GM12873 (cell line): ENCODE measurements at regions not wholly inside any gene's neighbourhood (a gene's known extent, or its start where the extent isn't known, plus 50 kb on each side); places are given as distances from the start of the nearest gene placed in this dataset.

Source experiments
- TF ChIP-seq, protein P1 (sequence below): IDR thresholded peaks from 2 replicates; pipeline ENCODE4 v1.5.1; 2012; ENCODE audit warnings: low read depth, mild to moderate bottlenecking, moderate library complexity, low read length, control low read depth; ENCODE audit not compliant: insufficient read depth; ENCODE audit errors: missing control alignments

DNA sequence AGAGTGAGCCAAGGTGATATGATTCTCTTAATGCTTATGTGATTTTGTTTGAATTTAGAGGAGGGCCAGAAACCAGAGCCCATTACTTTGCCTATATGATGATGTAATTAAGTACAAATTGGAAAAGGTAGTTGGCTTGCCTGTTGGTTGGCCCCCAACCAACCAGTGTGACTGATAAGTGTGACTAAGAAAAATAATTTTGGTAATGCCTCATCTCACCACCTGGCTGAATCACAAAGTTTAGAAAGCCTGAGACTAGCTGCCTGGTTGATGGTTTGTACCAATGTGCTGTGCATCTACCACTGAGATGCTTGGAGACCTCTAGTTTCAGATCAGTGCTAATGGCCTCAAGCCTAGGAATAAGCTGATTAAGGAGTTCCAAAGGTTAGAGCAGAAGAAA is 338.7 kb downstream of the CDH2 start:
- TF ChIP-seq, protein P1, sequence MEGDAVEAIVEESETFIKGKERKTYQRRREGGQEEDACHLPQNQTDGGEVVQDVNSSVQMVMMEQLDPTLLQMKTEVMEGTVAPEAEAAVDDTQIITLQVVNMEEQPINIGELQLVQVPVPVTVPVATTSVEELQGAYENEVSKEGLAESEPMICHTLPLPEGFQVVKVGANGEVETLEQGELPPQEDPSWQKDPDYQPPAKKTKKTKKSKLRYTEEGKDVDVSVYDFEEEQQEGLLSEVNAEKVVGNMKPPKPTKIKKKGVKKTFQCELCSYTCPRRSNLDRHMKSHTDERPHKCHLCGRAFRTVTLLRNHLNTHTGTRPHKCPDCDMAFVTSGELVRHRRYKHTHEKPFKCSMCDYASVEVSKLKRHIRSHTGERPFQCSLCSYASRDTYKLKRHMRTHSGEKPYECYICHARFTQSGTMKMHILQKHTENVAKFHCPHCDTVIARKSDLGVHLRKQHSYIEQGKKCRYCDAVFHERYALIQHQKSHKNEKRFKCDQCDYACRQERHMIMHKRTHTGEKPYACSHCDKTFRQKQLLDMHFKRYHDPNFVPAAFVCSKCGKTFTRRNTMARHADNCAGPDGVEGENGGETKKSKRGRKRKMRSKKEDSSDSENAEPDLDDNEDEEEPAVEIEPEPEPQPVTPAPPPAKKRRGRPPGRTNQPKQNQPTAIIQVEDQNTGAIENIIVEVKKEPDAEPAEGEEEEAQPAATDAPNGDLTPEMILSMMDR: no peak

DNA sequence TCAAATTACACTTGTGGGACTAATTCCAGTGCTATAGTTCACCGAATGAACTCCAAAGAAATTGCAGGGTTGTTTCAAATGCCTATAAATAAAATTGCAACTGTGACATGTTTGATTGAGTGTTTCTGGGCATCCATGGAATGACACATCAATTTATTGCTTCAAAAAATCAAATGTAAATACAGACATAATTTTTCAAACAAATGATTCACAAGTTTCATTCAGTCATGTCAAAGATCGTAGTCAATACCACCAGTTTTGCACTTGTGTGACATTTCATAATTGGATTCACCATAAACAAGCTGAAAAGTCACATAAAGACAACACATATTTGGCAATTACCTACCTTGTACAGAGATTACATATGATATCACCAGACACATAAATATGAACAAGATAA is 350.8 kb downstream of the CDH2 start:
- TF ChIP-seq, protein P1: no peak

DNA sequence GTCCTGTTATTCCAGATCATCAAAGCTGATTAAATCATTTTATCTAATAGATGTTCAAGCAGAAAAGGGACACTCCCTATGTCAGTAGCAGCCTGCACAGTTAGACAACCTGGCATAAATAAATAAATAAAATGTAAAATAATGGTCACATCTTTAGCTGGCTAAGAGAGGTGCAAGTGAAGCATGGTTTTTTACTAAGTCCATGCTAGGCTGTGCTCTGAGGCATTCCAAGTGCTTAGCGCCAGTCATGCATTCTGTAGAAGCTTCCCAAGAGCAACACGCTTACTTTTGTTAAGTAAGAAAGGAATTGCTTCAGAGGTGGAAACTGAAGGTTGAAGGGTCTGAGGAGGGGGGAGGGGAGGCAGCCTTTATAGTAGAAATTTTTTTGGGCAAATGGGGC is 351.2 kb downstream of the CDH2 start:
- TF ChIP-seq, protein P1: no peak

DNA sequence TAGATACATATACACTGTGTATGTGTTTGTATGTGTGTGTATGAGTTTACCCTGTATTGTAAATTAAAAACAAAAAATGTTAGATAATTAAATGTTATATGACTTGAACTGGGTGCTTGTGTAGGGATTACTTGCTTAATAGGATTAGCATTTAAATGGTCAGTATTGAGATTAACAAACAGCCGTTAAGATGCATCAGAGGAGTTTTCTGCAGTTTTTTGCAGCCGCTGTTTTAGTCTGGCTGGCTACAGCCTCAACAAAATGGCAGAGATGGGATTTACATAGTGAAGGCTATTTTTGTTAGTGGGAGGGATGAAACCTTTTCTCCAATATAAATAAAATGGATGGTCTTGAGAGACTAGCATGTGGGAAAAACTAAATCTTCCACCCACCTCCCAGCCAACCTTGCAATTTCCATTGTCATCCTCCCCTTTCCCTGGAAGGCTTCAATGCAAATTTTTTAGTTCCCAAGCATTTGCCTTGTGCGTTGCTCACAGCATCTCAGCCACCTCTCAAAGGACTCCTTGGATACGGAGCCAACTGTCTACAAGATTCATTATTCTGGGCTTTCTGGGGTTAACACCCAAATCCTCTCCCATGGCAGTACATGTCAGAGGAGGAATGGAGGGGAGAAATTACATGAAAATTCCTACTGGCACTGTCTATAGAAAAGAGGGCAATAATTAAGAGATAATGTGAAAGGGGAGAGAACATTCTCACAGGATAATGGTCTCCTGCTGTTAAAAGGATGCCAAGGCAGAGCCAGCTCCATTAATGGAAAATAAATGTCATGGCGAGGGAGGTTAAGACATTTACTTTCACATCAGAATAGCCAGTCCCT is 351.9 kb downstream of the CDH2 start:
- TF ChIP-seq, protein P1: no peak

DNA sequence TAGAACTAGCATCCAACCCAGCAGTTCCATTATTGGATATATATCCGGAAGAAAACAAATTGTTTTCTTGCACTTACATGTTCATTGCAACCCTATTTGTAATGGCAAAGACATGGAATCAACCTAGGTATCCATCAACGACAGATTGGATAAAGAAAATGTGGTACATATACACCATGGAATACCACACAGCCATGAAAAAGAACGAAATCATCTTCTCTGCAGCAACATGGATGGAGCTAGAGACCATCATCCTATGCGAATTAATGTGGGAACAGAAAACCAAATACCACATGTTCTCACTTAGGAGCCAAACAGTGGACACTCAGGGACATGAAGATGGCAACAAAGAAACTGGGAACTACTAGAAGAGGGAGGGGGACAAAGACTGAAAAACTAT is 352.7 kb downstream of the CDH2 start:
- TF ChIP-seq, protein P1: no peak

DNA sequence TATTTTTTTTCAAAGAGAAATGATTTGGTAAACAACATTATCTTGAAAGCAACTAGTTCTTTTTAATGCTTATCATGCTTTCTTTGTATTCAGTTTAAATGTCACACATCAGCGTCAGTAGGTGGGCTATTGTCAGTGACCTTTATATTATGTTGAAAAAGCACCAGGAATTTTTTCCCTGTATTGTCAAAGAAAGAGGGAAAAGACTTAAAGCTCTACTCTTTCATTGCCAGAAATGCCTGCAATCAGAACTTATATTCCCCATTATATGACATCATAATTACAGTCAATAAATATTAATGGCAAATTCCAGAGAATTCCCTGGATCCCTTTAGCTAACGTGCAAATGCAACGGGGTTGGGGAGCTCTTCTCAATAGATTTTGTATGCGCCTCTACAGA is 353.9 kb downstream of the CDH2 start:
- TF ChIP-seq, protein P1: no peak

DNA sequence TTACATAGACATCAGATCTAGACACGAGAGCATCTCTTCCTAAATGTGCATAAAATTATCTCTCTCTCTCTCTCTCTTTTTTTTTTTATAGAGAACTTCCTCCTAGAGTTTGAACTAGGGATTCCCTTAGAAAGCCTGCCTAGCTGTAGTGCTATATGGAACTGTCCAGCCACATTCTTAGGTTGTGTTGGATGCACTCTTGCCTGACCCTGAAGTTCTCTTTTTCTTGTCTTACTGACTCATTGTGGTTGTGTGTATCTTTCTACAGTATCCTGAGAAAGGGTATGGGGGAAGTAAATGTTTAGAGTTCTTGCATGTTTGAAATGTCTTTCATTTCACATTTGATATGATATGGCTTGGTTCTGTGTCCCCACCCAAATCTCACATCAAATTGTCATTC is 368.2 kb downstream of the CDH2 start:
- TF ChIP-seq, protein P1: no peak
